ENCODE measurements at regions not wholly inside any gene's neighbourhood (a gene's known extent, or its start where the extent isn't known, plus 50 kb on each side); places are given as distances from the start of the nearest gene placed in this dataset.

GRCh38 chr16:6195966-6196365 lies 1098.4 kb upstream of the EEF2KMT start:
- no peak for TF ChIP-seq CBX3 (IDR thresholded peaks at IDR 0.05; ENCODE audit: low read depth)
- no peak for TF ChIP-seq POLR2A (IDR thresholded peaks at IDR 0.05; ENCODE audit: borderline replicate concordance, extremely low read depth, insufficient read depth, insufficient read length)
- TF ChIP-seq CTCF (IDR thresholded peaks at IDR 0.05 in 2 of 3, conservative IDR thresholded peaks at IDR 0.05 in 1 of 3; ENCODE audit: borderline replicate concordance in 1 of 3, insufficient read depth in 1 of 3, low read depth in 2 of 3, low read length in 2 of 3) = no peak
